DMS153 (cell line): ENCODE measurements at regions not wholly inside any gene's neighbourhood (a gene's known extent, or its start where the extent isn't known, plus 50 kb on each side); places are given as distances from the start of the nearest gene placed in this dataset.

ENCODE experiments used
- DNase-seq: peaks from one replicate; lab custom pipeline; 2025; lab: John Stamatoyannopoulos, UW

DNA sequence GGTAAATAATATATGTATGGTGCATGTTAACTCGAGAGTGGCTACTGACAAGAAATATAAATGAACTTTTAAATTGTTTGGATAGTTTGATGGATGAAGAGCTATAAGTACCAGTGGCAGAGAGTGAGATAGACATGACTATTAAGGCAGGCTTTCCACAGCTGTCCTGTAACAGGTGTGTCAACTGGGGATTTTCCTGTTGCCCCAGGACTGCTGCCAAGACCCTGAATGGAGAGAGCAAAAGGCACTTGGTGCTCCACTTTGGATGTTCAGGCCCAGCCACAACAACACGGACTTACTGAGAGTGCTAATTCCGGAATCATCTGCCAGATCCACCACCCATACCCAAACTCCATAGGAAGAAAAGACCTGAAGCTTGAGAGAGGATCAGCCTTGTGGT, 215.1 kb downstream of the SEC61B start:
- DNase-seq = no peak

DNA sequence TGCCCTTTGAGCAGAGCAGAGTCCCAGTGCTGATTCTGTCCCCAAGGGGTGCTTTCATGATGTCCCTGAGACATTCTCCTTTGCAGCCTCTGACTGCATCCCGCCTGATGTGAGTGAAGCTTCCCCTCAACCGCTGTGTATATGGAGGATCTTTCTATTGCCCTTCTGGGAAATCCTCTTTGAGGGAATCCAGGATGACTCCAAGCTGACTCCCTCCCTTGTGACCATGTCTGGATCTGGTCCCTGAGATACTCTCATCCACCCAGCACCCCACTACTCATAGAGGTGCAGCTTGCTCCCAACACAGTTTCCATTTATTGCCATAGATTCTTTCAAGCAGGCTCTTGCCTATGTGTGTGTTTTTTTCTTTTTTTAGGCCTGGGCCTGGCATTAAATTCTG, 216.5 kb downstream of the SEC61B start:
- DNase-seq = no peak

DNA sequence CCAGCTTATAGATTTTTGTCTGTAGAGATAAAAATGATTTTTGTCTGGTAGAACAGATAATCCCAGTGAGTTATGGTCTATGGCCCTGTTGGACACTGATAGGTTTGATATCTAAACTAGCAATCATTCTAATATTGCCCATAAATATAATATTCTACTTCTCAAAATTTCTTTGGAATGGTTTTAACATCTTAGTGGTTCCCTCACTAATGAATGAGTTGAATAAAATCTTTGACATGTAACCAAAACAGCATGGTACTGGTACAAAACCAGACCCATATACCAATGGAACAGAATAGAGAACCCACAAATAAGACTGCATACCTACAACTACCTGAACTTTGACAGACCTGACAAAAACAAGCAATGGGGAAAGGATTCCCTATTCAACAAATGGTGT, 219.7 kb downstream of the SEC61B start:
- no peak for DNase-seq

DNA sequence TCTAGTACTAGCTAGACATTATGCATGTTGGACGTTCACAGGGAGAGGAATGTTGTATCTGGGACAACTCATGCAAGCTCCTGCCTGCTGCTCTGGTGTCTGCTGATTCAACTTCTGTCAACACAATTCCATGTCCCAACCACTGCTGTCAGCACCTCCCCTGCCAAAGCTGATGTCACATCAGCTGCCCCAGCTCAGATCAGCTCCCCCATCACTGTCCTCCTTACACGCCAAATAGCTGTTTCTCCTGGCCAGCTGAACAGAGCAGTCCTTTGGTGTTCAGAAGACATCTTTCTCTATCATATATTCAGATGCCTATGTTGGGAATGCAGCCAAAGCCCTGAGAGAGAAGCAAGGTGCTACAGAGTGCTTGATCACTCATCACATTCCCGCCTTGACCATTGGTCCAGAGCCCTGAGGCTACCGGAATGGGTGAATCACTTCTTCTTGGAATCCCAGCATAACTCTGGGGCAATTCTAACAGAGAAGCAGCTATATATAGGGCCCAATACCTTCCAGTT, 223.3 kb downstream of the SEC61B start:
- DNase-seq = no peak

DNA sequence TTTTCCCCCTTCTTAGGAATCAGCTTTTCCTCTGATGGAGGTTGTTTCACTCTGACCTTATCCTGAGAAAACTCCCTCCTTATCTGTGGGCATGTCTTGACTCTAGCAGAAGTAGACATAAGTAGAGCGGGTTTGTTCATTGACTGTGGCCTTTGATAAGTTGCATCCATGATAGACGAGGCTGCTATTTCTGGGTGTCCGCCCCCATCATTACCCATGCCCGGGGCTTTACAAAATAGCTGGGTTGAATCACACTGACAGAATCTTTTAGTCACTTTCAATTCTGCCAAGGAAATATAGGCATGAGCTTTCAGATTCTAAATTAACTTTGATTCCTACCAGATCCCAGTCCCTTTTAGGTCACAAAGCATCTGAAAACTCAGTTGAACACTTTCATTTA, 223.8 kb downstream of the SEC61B start:
- DNase-seq = no peak

DNA sequence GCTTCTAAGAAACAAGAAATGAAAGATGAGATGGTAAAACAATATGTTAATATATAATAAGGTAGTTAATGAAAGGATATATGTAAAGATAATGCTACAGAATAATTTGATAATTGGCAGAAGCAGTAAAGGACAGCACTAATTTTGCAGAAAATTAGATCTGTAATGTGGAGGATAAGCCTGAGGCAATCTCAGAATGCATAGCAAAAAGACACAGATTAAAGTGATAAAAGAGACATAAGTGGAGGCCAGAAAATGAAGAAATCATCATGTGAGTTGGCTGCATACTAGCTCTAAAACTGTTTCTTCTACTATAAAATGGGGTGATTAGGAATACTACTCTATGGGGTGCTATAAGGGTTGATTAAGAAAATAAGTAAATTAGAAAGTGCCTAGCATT, 225.9 kb downstream of the SEC61B start:
- DNase-seq = no peak

DNA sequence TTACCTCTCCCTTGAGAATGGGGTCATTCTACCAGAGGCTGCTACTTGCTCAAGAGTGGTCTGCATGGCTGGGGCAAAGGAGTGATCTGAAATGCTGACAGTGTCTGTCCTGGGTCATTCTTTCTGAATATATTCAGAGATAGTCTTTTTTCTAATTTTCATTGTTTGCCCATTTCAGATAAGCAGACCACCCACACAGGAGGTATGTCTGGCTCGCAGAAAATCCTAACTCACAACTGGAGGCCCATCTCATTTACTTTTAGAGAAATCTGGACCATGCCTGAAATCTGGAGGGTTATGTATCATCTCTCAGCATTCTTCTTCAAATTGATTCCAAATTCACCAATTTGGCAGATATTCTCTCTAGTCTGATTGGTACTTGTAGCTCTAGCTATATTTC, 227.6 kb downstream of the SEC61B start:
- DNase-seq = no peak

DNA sequence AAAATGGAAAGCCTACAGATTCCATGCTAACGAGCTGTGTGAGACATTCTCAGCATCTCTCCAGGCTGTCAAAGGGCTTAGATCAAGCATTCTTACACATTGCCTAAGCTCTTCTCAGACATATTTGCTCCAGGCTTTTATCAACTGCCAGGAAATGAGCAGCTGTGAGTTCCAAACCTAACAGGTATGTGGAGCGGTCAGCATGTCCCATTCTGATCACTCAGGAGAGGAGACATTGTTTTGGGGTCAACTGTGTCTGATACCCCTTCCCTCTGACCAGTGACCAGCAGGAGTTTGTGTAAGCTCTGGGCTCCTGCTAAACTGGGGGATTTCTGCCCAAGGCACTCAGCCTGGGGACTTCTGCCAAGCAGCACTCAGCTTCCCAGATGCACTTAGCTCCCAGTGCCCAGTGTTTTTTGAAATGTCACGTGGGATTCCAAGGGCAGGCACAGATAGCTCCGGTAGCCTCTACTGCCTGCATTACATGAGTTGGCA, 229.1 kb downstream of the SEC61B start:
- no peak for DNase-seq

DNA sequence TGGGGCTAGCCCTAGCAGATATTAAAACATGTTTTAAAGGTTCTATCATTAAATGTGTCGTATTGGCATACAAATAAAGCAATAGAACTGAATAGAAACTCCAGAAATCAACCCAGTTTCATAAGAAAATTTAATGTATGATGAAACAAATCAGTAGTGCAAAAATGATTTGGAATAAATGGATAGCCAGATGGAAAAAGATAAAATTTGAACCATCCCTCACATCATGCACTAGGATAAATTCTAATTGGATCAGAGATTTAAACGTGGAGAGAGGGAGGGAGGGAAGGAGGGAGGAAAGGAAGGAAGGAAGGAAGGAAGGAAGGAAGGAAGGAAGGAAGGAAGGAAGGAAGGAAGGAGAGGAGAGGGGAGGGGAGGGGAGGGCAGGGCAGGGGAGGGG, 235.3 kb downstream of the SEC61B start:
- DNase-seq = no peak

DNA sequence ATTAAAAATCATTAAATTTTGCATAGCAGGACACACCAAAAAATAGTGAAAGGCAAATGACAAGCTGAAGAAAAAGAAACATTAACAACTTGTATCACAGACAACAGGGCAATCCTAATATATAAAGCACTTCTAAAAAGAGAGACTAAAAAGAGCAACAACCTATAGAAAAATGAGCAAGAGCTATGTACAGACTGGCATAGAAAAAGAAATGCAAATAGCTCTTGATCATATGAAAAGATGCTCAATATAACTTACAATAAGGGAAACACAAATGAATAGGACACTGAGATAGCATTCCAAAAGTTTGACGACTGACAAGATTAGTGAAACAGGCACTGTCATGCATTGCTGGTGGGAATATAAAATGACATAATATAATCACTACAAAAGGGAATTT, 235.9 kb downstream of the SEC61B start:
- DNase-seq = no peak

DNA sequence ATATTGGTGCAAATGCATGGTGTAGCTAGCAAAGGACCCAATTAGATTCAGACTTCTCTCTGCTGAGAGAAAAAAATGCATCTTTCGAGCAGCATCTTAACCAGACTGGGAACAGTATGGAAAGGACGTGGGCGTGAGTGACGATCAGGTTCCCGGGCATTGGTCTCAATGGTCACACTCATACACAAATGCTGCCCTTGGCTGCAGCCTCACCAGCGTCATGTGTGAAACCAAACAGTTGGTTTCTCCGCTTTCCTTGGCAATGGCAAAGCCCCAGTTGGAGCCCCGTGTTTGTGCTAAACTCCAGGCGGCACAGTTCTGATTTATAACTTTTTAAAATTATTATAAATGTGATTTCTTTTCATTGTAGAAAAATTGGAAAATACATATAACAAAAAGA, 237.8 kb downstream of the SEC61B start:
- no peak for DNase-seq

DNA sequence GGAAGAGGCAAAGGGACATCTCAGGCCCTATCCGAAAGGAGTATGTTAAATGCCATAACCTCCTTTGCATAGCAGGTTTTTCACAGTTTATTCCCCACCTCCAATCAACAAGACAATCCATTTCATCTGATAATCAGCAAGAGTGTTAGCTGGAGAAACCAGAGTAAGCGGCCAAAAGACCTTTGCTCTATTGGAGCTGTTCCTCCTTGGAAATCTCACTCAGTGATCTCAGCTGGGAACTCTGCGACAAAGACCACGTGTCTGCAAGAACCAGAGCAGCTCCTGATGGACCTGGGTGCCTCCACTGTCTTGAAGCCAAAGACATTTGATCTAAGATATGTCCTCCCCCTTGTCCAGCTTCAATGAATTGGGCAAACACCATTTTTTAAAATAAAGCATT, 241.0 kb downstream of the SEC61B start:
- DNase-seq = no peak

DNA sequence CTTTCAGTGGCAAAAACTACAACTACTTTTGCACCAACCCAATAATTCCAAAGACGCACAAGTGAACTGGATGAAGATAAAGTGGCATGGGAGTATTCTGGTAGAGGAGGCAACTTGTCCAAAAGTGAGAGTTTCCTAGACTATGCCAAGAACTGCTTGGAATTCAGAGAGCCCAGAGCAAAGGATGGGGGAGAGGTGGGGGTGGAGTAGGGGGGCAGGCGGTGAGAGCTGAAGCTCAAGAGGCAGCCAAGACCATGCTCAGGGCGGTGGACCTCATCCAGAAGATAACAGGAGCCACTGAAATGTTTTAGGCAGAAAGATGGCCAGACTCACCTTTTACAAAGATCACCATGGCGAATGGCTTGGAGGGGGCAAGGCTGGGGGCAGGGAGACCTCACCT, 242.5 kb downstream of the SEC61B start:
- DNase-seq = no peak

DNA sequence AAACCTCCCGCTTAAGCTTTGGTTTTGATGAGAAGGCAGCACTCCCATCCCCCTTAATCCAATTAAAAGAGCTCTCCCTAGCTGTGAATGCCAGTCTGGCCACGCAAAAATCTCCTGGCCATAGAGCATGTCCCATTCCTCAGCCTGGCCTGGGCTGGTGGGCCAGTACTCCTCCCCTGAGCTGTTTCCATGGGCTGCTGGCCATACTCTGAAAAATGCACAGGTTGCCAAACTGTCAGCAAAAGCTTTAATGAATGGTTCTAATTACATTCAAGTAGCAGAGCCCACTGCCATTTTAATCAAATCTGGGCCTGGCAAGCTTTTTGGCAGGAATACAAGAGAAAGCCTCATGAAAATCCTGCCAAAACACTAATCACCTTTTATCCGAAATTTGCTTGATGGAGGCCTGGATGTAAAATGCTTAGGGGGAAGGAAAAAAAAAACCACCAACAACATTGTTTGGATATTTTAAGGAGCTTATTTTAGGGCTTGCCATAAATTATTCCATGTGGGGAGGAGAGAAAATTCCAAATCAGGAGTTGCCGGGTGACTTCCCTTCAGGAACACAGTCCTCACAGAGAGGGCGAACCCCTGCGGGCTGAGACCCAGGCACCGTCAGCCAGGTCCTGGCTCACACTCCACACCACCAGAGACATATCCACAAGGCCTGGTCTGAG, 243.3 kb downstream of the SEC61B start:
- DNase-seq = no peak

DNA sequence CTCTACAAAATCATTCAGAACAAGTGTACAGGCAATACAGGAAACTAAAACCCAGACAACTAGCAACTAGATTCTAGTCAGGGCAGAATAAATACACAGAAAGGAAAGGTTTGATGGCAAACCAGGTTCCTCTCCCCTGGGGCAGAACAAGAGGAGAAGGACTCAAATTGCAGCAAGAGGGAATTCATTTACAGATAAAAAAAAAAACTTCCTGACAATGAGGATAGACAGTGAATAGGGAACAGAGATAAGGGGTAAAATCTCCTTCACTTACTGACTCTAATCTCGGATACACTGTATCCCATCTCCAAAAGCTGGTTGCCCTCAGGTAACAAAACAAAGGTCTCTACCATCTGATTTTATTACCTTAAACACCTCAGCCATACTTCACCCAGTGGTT, 244.0 kb downstream of the SEC61B start:
- DNase-seq = no peak

DNA sequence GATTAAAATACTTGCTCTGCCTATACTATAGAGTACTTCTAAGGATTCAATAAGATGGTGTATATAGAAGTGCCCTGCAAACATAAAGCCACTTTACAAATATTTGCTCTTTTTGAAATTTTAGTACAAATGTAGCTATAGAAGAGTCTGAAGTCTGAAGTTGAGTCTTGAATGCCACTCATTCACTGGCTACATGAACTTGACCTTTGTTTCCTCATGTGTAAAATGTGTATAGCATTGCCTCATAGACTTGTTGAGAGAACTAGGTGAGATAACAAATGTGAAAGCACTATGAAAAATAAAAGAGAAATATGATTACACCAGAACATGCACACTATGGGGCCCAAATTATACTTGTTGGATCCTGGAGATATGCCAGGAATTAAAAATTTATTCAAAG, 244.7 kb downstream of the SEC61B start:
- DNase-seq = no peak

DNA sequence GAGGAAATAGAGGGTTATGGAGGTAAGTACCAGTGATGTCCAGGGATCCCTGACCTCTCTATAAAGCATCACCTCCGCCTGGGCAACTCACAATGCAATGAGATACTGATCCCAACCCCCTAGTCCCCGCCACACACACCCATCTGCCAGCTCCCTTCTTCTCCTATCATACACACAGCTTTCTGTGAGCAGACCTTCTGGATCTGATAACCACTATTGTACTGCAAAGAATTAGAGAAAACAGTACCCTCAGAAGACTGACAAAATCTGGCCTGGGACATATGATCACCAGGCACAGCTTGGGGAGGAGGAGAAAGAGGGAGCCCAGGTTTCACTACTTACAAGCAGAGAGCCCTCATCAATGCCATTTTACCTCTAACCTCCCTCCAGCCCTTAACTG, 249.0 kb downstream of the SEC61B start:
- no peak for DNase-seq

DNA sequence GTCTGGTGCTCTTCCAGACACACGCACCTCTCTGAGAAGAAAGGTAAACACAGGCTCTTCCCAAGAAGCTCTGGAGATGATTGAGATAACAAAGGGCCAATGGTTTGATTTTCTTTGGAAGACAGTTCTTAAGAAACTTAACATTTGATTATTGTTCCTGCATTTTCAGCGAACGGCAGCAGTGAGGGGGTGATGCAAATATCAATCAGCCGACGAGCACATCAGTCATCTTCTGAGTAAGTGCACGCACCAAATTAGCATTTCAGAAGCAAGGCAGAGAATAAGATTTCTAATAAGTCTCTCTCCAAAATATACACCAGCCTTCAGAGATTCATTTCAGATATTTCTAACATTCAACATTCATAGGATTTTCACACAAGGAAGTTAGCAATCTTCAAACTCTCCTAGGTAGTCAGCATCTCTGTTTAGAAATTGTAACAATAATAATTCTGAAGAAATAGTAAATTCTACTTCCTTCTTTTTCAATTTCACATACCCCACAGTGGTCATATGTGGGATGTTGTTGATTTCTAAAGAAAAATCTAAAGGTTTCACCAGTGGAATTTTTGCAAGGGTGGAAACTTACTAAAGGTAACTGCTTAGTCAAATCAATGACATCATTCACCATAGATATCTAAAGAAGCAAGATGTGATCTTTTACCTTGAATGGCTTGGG, 250.3 kb downstream of the SEC61B start:
- DNase-seq = no peak

DNA sequence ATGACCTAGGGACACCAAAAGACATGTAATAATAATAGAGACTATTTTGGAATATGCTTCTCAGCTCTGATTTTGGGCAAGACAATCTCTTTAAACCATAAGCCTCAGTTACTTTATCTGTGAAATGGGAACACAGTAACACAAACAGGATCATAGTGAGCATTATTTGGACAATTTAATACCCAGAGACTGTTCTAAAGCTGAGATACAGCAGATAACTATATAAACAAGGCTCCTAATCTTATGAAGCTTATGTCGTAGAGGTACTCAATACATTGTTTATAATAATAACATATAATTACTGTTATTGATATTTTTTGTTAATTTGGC, 250.8 kb downstream of the SEC61B start:
- no peak for DNase-seq

DNA sequence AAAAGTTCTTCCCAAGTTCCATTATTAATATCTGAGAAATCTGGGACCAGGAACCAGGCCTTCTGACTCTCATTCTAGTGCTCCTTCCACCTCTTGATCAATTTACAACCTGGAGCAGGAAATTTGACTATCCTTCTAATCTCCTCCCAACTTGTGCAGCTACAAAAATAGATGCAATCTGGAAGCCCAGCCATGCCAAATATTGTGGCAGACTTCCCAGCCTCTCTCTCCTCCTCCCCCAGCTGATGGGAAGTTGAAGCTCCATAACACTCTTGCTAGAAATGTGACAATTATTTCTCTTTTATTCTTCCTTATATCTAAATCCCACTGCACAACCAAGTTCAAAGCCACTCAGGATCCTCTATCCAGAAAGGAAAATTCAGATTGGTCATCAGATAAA, 252.1 kb downstream of the SEC61B start:
- no peak for DNase-seq

DNA sequence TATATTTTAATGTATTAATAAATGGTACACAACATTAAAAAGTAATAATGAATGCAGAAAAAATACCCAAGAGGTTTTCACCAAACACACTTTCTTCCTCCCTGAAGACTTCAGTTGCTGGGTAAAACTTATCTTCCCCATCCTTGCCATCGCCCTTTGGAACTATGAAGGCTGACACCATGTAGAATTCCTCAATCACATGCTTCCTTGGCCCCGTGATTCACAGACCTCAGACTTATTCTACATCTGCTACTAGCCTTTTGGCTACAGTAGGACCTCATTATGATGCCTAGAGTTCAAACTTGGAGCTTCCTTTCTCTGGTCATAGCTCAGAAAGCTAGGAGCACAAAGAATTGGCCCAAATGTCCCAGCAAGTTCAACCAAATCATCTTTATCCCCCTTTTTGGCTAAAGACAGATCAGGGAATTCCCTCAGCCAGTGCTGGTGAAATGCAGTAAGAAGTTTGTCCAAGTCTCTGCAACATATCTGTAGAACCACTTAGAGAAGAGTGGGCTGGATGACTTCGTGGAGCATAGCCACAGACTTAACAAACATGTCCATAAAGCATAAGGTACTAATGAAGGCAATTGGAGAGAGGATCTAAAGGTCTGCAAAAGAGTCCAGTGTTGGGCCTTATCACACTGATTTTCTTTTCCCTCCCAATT, 253.5 kb downstream of the SEC61B start:
- no peak for DNase-seq

DNA sequence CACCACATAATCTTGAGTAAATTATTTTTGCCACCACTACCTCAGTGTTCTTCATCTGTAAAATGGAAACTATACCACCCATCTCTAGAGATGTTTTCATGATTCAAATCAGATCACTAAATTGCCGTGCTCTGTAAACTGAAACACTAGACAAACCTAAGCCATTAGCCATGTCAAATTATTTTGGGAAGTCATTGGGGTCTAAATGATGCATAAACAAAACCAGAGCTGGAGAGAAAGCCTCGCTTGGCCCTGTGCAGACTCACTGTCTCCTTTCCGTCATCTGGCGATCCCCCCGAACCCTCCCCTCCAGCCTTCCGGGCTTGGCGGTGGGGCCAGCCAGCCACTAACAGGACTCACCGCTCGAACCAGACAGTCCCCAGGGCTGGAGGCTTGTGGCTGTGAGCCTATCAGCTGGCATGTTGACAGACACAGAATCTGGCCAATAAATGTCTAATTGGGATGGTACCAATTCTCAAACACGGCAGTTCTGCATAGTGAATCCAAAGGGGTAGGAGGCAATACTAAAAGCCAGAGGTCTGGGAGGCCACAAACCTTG, 256.5 kb downstream of the SEC61B start:
- no peak for DNase-seq

DNA sequence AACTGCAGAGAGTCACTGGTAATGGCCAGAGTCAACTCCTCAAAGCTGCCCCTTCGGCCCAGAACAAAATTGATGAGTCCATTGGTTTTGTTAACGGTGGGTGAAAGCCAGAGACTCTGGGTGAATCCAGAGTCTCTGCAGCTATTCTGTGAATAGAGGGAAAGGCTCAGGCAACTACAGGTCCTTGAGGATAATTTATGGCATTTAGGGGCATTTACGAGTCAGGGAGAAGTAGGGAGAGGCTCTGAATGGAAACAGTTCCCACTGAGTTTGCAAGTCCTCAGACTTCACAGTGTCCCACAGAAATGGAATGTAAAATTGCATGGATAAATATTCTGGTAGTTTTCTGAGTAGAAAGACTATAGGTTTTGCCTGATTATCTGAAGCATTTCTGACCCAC, 257.8 kb downstream of the SEC61B start:
- DNase-seq = no peak
